Renal cortical epithelial cell (primary cell): ENCODE measurements at regions not wholly inside any gene's neighbourhood (a gene's known extent, or its start where the extent isn't known, plus 50 kb on each side); places are given as distances from the start of the nearest gene placed in this dataset.
"Not testable (repeated sequence)": the region's sequence is repeated elsewhere in the genome, so short reads cannot be mapped to it uniquely, and the experiment has no call there.

ENCODE experiments used
- DNase-seq: peaks from one replicate; pipeline ENCODE4 v3.0.0-alpha.2; 2011; ENCODE audit warnings: low read depth

- DNase-seq, result peak; percentile 67
Observed at GRCh38 chr2:17460371-17461086, 57.7 kb downstream of the RAD51AP2 start.

GRCh38 chr2:17455343-17455742, 62.9 kb downstream of the RAD51AP2 start:
- no peak for DNase-seq

- not testable (repeated sequence) for DNase-seq
Observed at GRCh38 chr2:17446191-17446590, 72.0 kb downstream of the RAD51AP2 start.

- DNase-seq, result no peak
Observed at GRCh38 chr2:17445744-17446143, 72.5 kb downstream of the RAD51AP2 start.

GRCh38 chr2:17442334-17442733, 75.9 kb downstream of the RAD51AP2 start:
- no peak for DNase-seq

- no peak for DNase-seq
Observed at GRCh38 chr2:17441790-17442189, 76.5 kb downstream of the RAD51AP2 start.

- DNase-seq, result no peak
Observed at GRCh38 chr2:17441055-17441771, 77.0 kb downstream of the RAD51AP2 start.

GRCh38 chr2:17430326-17430725, 87.9 kb downstream of the RAD51AP2 start:
- DNase-seq, result no peak

- DNase-seq, result peak; percentile 54
Observed at GRCh38 chr2:17429130-17429529, 89.1 kb downstream of the RAD51AP2 start.

- DNase-seq, result no peak
Observed at GRCh38 chr2:17427401-17427800, 90.8 kb downstream of the RAD51AP2 start.

- DNase-seq, result no peak
Observed at GRCh38 chr2:17426743-17427142, 91.5 kb downstream of the RAD51AP2 start.

GRCh38 chr2:17422061-17422460, 96.2 kb downstream of the RAD51AP2 start:
- DNase-seq, result peak; percentile 66

GRCh38 chr2:17416884-17417391, 101.3 kb downstream of the RAD51AP2 start:
- DNase-seq, result peak; percentile 89

- DNase-seq, result no peak
Observed at GRCh38 chr2:17413036-17413435, 105.2 kb downstream of the RAD51AP2 start.

GRCh38 chr2:17401096-17401495, 117.1 kb downstream of the RAD51AP2 start:
- no peak for DNase-seq

- no peak for DNase-seq
Observed at GRCh38 chr2:17398770-17399169, 119.5 kb downstream of the RAD51AP2 start.

- peak; percentile 73 for DNase-seq
Observed at GRCh38 chr2:17388798-17389197, 129.4 kb downstream of the RAD51AP2 start.

GRCh38 chr2:17387591-17387990, 130.6 kb downstream of the RAD51AP2 start:
- no peak for DNase-seq

GRCh38 chr2:17386771-17387170, 131.5 kb downstream of the RAD51AP2 start:
- DNase-seq, result no peak

- no peak for DNase-seq
Observed at GRCh38 chr2:17380003-17380402, 138.2 kb downstream of the RAD51AP2 start.

GRCh38 chr2:17375262-17375661, 143.0 kb downstream of the RAD51AP2 start:
- DNase-seq, result peak; percentile 19

GRCh38 chr2:17373741-17374140, 144.5 kb downstream of the RAD51AP2 start:
- peak; percentile 44 for DNase-seq

- DNase-seq, result peak; percentile 11
Observed at GRCh38 chr2:17373041-17373440, 145.2 kb downstream of the RAD51AP2 start.
